AG04450 (cell line): ENCODE measurements at regions not wholly inside any gene's neighbourhood (a gene's known extent, or its start where the extent isn't known, plus 50 kb on each side); places are given as distances from the start of the nearest gene placed in this dataset.
"Not testable (repeated sequence)": the region's sequence is repeated elsewhere in the genome, so short reads cannot be mapped to it uniquely, and the experiment has no call there.

Experiments
- CTCF ChIA-PET: fragments of 300-600, 350-600 bp; formaldehyde crosslinking; extraction: SDS; loops from one replicate; lab custom pipeline; 2022; ENCODE audit warnings: antibody characterized with exemption, inconsistent platforms; lab: Charles Lee
- POLR2A ChIA-PET: fragments of 350-600 bp; formaldehyde crosslinking; extraction: SDS; loops from one replicate; lab custom pipeline; 2021; ENCODE audit warnings: antibody characterized with exemption, inconsistent platforms; lab: Yijun Ruan, JAX
- DNase-seq: peaks from one replicate; pipeline ENCODE4 v3.0.0-alpha.2; 2011; ENCODE audit warnings: low read depth, low spot score
- H3K27ac ChIP-seq: one replicate; pipeline ENCODE4 v1.5.1; 2012; ENCODE audit warnings: low read depth, low read length, control low read depth
- H3K27me3 ChIP-seq: one replicate; pipeline ENCODE4 v1.6.0; 2012; ENCODE audit warnings: low read length; ENCODE audit not compliant: control insufficient read depth, insufficient read depth
- H3K4me3 ChIP-seq: 2 replicates; pipeline ENCODE4 v1.5.1; 2011; ENCODE audit warnings: mild to moderate bottlenecking, low read depth, low read length, control low read depth
- H3K9me3 ChIP-seq: 2 replicates; pipeline ENCODE4 v1.5.1; 2012; ENCODE audit warnings: low read length; ENCODE audit not compliant: control insufficient read depth, insufficient read depth
- TF ChIP-seq, protein P1 (sequence below): IDR thresholded peaks from 2 replicates; pipeline ENCODE4 v1.5.1; 2011; ENCODE audit warnings: low read depth, low read length, control low read depth, inconsistent platforms

DNA sequence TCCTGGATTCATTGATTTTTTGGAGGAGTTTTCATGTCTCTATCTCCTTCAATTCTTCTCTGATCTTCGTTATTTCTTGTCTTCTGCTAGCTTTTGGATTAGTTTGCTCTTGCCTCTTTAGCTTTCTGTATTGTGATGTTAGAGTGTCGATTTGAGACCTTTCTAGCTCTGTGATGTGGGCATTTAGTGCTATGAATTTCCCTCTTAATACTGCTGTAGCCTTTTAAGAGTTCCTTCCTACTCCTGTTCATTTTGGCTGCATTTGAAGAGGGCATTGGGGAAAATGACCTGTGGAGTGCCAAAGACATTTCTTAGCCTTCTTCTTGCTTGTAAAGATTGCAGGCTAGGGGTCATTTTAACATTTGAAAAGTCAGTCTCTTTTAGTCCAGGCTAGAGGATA, 463.8 kb upstream of the GCFC2 start:
- Histone ChIP-seq H3K27me3 (no peaks in the 10 kb centered on the region), H3K4me3 (no peak overlapping the region), H3K27ac (no peak overlapping the region), H3K9me3 (no peaks in the 10 kb centered on the region)
- ChIA-PET POLR2A (no interaction called here), CTCF (no interaction called here)
- DNase-seq: no peak
- TF ChIP-seq, protein P1, sequence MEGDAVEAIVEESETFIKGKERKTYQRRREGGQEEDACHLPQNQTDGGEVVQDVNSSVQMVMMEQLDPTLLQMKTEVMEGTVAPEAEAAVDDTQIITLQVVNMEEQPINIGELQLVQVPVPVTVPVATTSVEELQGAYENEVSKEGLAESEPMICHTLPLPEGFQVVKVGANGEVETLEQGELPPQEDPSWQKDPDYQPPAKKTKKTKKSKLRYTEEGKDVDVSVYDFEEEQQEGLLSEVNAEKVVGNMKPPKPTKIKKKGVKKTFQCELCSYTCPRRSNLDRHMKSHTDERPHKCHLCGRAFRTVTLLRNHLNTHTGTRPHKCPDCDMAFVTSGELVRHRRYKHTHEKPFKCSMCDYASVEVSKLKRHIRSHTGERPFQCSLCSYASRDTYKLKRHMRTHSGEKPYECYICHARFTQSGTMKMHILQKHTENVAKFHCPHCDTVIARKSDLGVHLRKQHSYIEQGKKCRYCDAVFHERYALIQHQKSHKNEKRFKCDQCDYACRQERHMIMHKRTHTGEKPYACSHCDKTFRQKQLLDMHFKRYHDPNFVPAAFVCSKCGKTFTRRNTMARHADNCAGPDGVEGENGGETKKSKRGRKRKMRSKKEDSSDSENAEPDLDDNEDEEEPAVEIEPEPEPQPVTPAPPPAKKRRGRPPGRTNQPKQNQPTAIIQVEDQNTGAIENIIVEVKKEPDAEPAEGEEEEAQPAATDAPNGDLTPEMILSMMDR: no peak

DNA sequence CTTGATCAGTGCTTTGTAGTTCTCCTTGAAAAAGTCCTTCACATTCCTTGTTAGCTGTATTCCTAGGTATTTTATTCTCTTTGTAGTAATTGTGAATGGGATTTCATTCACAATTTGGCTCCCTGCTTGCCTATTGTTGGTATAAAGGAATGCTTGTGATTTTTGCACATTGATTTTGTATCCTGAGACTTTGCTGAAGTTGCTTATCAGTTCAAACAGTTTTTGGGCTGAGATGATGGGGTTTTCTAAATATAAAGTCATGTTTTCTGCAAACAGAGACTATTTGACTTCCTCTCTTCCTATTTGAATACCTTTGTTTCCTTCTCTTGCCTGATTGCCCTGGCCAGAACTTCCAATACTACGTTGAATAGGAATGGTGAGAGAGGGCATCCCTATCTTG, 462.5 kb upstream of the GCFC2 start:
- CTCF ChIA-PET, POLR2A ChIA-PET, DNase-seq, H3K27ac ChIP-seq, H3K4me3 ChIP-seq, H3K27me3 ChIP-seq, H3K9me3 ChIP-seq: not testable (repeated sequence)

DNA sequence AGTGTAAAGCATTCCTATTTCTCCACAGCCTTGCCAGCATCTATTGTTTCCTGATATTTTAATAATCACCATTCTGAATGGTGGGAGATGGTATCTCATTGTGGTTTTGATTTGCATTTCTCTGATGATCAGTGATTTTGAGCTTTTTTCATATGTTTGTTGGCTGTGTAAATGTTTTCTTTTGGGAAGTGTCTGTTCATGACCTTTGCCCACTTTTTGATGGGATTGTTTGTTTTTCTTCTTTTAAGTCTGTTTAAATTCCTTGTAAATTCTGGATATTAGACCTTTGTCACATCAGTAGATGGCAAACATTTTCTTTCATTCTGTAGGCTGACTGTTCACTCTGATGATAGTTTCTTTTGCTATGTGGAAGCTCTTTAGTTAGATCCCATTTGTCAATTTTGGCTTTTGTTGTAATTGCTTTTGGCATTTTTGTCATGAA, 461.5 kb upstream of the GCFC2 start:
- POLR2A ChIA-PET, CTCF ChIA-PET, H3K27ac ChIP-seq, H3K9me3 ChIP-seq, H3K4me3 ChIP-seq, DNase-seq, H3K27me3 ChIP-seq: not testable (repeated sequence)

DNA sequence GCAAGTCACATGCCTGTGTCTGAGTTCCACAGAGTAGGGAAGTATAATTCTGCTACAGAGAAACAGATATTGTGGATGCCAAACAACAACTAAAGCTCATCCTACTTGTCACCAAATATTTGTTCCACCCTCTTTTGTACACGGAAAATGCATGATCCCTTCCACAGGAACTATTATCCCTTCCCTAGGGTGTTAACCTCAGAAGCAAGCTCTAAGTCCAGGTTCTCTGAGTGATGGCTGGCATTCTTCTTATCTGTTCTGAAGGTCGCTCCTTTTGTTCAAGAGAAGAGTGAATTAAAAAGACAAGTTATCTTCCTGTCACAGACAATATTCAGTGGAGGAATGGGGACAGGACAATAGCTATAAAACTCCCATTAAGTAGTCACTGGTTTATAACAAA, 460.1 kb upstream of the GCFC2 start:
- CTCF ChIA-PET: no interaction called here
- POLR2A ChIA-PET: no interaction called here
- TF ChIP-seq, protein P1: no peak
- Histone ChIP-seq H3K27me3 (no peaks in the 10 kb centered on the region), H3K9me3 (no peaks in the 10 kb centered on the region), H3K27ac (no peak overlapping the region), H3K4me3 (no peak overlapping the region)
- DNase-seq: no peak

DNA sequence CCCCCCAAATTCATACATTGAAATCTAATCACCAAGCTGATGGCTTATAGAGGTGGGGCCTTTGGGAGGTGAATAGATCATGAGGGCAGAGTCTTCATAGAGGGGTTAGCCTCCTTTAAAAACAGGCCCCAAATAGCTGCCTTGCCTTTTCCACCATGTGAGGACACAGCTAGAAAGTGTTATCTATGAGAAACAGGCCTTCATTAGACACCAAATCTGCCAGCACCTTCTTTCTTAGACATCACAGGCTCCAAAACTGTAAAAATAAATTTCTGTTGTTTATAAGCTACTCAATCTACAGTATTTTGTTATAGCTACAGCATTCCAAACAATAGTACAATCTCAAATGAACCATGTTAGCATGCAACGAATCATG, 459.3 kb upstream of the GCFC2 start:
- ChIA-PET CTCF (no interaction called here), POLR2A (no interaction called here)
- DNase-seq: no peak
- H3K27me3 ChIP-seq: no peaks in the 10 kb centered on the region
- H3K4me3 ChIP-seq: no peak overlapping the region
- no peaks in the 10 kb centered on the region for H3K9me3 ChIP-seq
- TF ChIP-seq, protein P1: no peak
- no peak overlapping the region for H3K27ac ChIP-seq

DNA sequence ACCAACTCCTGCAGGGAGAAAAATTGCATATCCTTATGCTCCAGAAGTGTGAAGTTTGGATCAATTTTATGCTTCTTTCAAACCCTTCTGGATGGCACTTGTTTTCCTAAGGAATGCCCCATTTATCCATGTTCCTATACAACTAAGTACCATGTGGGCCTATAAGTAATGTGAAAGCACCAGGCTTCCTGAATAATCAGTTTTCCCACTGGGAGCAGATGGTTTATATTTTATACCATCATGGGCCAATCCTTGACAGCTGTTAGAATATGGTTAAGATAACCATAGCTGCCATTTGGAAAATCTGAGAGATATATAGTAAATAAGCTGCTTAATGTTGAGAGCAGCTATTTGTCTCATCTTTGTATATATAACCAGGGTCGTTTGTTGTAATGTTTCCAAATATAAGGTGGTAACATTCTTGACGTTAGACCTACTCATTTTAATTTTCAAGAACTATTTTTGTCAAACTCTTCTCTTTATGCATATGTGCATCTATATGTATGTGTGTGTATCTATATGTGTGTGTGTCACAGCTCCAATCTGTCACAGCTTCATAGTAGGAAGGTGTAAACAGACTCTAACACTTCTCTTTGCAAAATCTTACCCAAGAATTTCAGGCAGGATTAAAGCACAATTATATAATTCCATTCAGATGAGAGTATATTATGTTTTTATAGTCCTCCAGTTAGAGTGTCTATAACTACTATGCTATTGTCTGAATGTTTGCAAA, 458.7 kb upstream of the GCFC2 start:
- H3K9me3 ChIP-seq: no peaks in the 10 kb centered on the region
- H3K4me3 ChIP-seq: no peak overlapping the region
- TF ChIP-seq, protein P1: no peak
- H3K27me3 ChIP-seq: no peaks in the 10 kb centered on the region
- DNase-seq: no peak
- ChIA-PET CTCF (no interaction called here), POLR2A (no interaction called here)
- no peak overlapping the region for H3K27ac ChIP-seq
